HEK293T (cell line): ENCODE measurements at regions not wholly inside any gene's neighbourhood (a gene's known extent, or its start where the extent isn't known, plus 50 kb on each side); places are given as distances from the start of the nearest gene placed in this dataset.

Experiments used
- CTCF ChIA-PET: fragments of 350-600 bp; formaldehyde crosslinking; extraction: SDS; loops from one replicate; lab custom pipeline; 2021; ENCODE audit warnings: antibody characterized with exemption, inconsistent platforms; lab: Yijun Ruan, JAX
- POLR2A ChIA-PET: fragments of 350-600 bp; formaldehyde crosslinking; extraction: SDS; loops from one replicate; lab custom pipeline; 2020; ENCODE audit warnings: antibody characterized with exemption, inconsistent platforms; lab: Yijun Ruan, JAX
- DNase-seq: peaks from one replicate; pipeline ENCODE4 v3.0.0; 2012; ENCODE audit warnings: mixed read lengths; ENCODE audit errors: extremely low spot score
- ARNT ChIP-seq: fragments of 450-650 bp; IDR thresholded peaks from 2 replicates; pipeline ENCODE4 v1.6.1; 2017; ENCODE audit warnings: mild to moderate bottlenecking
- BHLHE40 ChIP-seq: fragments of 450-650 bp; IDR thresholded peaks from 2 replicates; pipeline ENCODE4 v1.6.1; 2016; ENCODE audit warnings: mild to moderate bottlenecking, moderate library complexity, borderline replicate concordance
- CTBP1 ChIP-seq: fragments of 450-650 bp; IDR thresholded peaks from 2 replicates; pipeline ENCODE4 v1.6.1; 2016; ENCODE audit warnings: borderline replicate concordance
- ELF4 ChIP-seq: fragments of 450-650 bp; IDR thresholded peaks from 2 replicates; pipeline ENCODE4 v1.6.1; 2017; ENCODE audit warnings: antibody characterized with exemption
- FOXA1 ChIP-seq: fragments of 450-650 bp; IDR thresholded peaks from 2 replicates; pipeline ENCODE4 v1.6.1; 2016; ENCODE audit warnings: mild to moderate bottlenecking
- FOXK2 ChIP-seq: fragments of 450-650 bp; IDR thresholded peaks from 2 replicates; pipeline ENCODE4 v1.6.1; 2016; ENCODE audit warnings: mild to moderate bottlenecking
- FOXM1 ChIP-seq: fragments of 450-650 bp; IDR thresholded peaks from 2 replicates; pipeline ENCODE4 v1.6.1; 2017; ENCODE audit warnings: mild to moderate bottlenecking, borderline replicate concordance
- HDGF ChIP-seq: fragments of 450-650 bp; IDR thresholded peaks from 2 replicates; pipeline ENCODE4 v1.6.1; 2017; ENCODE audit warnings: antibody characterized with exemption, borderline replicate concordance
- L3MBTL2 ChIP-seq: fragments of 450-650 bp; conservative IDR thresholded peaks from 2 replicates; pipeline ENCODE4 v1.6.1; 2016; ENCODE audit warnings: mild to moderate bottlenecking
- LEF1 ChIP-seq: fragments of 450-650 bp; IDR thresholded peaks from 2 replicates; pipeline ENCODE4 v1.6.1; 2017; ENCODE audit warnings: mild to moderate bottlenecking, borderline replicate concordance
- NFRKB ChIP-seq: fragments of 450-650 bp; IDR thresholded peaks from 2 replicates; pipeline ENCODE4 v1.6.1; 2016; ENCODE audit warnings: mild to moderate bottlenecking, moderate library complexity
- SP1 ChIP-seq: fragments of 450-650 bp; IDR thresholded peaks from 2 replicates; pipeline ENCODE4 v1.6.1; 2017
- SUZ12 ChIP-seq: fragments of 450-650 bp; IDR thresholded peaks from 2 replicates; pipeline ENCODE4 v1.6.1; 2016; ENCODE audit warnings: mild to moderate bottlenecking
- TARDBP ChIP-seq: fragments of 450-650 bp; IDR thresholded peaks from 2 replicates; pipeline ENCODE4 v1.6.1; 2016
- ZNF384 ChIP-seq: fragments of 450-650 bp; IDR thresholded peaks from 2 replicates; pipeline ENCODE4 v1.6.1; 2016
- TF ChIP-seq, protein P1 (sequence below): fragments of 450-650 bp; IDR thresholded peaks from 2 replicates; pipeline ENCODE4 v1.6.1; 2016

DNA sequence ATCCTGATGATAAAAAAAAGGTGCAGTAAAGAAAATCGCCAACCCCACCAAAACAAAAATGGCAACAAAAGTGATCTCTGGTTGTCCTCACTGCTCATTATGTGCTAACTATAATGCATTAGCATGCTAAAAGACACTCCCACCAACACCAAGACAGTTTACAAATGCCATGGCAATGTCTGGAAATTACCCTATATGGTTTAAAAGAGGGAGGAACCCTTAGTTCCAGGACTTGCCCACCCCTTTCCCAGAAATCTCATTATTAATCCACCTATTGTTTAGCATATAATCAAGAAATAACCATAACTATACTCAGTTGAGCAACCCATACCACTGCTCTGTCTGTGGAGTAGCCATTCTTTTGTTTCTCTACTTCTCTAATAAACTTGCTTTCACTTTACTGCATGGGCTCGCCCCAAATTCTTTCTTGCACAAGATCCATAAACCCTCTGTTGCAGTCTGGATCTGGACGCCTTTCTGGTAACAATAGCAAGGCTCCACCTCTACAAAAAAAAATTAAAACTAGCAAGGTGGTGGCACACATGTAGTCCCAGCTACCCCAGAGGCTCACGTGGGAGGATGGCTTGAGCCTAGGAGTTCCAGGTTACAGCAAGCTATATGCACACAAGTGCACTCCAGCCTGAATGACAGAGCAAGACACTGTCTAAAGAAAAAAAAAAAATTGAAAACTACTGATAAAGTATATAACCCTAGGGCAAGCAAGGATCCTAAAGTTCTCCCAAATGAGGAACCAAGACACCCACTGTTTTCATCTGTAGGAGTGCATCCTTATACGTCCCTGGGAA, 278.8 kb upstream of the JARID2 start:
- ChIA-PET CTCF (no interaction called here), POLR2A (no interaction called here)
- TF ChIP-seq FOXM1 (no peak), ARNT (no peak), FOXK2 (no peak), BHLHE40 (no peak), NFRKB (no peak), SP1 (no peak), ELF4 (no peak), LEF1 (no peak), FOXA1 (no peak)
- TF ChIP-seq, protein P1, sequence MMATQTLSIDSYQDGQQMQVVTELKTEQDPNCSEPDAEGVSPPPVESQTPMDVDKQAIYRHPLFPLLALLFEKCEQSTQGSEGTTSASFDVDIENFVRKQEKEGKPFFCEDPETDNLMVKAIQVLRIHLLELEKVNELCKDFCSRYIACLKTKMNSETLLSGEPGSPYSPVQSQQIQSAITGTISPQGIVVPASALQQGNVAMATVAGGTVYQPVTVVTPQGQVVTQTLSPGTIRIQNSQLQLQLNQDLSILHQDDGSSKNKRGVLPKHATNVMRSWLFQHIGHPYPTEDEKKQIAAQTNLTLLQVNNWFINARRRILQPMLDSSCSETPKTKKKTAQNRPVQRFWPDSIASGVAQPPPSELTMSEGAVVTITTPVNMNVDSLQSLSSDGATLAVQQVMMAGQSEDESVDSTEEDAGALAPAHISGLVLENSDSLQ: no peak

DNA sequence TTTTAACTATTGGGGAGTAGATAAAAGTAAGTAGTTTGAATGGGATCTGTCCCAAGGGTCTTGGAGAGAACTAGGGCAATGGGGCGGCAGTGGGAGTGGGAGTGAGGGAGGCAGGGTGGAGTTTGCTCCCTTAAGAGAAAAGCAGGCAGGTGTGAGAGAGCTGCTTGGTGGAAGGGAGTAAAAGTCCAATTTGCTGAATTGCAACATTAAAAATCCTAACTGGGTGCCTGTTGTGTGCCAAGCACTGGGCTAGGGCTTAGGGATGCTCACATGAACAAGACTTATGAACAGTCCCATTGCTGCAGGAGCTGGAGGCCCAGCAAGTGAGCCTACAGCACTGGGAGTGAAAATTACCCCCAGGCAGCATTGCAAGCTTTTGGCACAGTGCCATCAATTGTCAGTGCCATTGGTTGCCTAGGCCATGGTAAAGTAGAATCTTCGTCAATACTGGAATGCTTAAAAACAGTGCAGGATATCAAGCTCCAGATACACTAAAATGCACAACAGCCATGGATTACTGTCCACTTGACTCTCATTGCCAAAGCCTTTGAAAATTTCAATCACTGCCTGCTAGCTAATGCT, 277.7 kb upstream of the JARID2 start:
- no peak for TF ChIP-seq HDGF
- TF ChIP-seq ARNT: no peak
- TF ChIP-seq L3MBTL2: no peak
- TF ChIP-seq SUZ12: no peak
- TF ChIP-seq, protein P1: no peak
- ChIA-PET CTCF (interaction anchor here (0.5 kb wide), 1 partner anchor 321 kb away, joined by 3 read pairs; no protein-coding TSS in a partner anchor), POLR2A (no interaction called here)
- no peak for DNase-seq

More for the DNA sequence above, 278.8 kb upstream of the JARID2 start:
- no peak for DNase-seq

DNA sequence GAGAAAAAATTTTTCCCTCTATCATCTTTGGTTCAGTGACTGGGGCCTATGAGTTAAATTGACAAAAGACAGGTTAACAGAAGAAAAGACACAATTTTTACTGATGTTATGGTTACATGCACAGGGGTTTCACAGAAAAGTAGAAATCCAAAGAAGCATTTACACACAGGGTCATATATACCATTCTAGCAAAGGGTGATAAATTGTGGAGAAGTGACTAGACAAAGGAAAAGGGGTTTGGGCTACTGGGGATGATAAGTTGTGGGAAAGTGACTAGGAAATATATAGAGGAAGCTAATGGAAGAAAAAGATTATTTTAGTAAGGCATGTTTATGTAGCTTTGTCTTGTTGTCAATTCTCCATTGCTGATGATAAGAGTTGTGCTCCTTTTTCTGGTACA, 276.7 kb upstream of the JARID2 start:
- CTCF ChIA-PET: no interaction called here
- POLR2A ChIA-PET: no interaction called here
- DNase-seq: no peak
- TF ChIP-seq L3MBTL2 (no peak), HDGF (no peak), ZNF384 (no peak), SP1 (no peak), TARDBP (no peak), FOXM1 (no peak), NFRKB (no peak), FOXA1 (no peak), SUZ12 (no peak)
- TF ChIP-seq, protein P1: no peak

DNA sequence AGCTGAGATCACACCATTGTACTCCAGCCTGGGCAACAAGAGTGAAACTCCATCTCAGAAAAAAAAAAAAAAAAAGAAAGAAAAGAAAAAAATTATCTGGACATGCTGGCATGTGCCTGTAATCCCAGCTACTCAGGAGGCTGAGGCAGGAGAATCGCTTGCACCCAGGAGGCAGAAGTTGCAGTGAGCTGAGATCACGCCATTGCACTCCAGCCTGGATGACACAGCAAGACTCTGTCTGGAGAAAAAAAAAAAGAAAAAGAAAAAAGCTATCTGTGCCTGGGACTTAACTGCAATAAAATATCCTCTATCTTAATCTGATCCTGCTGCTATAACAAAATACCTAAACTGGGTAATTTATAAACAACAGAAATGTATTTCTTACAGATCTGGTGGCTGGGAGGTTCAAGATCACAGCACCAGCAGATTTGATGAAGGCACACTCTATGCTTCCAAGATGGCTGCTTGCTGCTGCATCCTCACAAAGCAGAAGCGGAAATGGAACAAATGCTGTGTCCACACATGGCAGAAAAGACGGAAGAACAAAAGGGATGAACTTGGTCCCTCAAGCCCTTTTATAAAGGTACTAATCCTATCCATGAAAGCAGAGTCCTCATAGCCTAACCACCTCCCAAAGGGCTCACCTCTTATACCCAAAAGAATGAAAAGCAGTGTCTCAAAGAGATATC, 273.3 kb upstream of the JARID2 start:
- ChIA-PET POLR2A (no interaction called here), CTCF (no interaction called here)
- no peak for TF ChIP-seq SP1
- no peak for TF ChIP-seq BHLHE40
- no peak for TF ChIP-seq CTBP1
- TF ChIP-seq ZNF384: no peak
- TF ChIP-seq FOXA1: no peak
- no peak for TF ChIP-seq ELF4
- TF ChIP-seq LEF1: no peak
- no peak for TF ChIP-seq SUZ12
- TF ChIP-seq FOXM1: no peak
- TF ChIP-seq ARNT: no peak
- TF ChIP-seq, protein P1: no peak
- TF ChIP-seq NFRKB: no peak
- TF ChIP-seq L3MBTL2: no peak
- no peak for TF ChIP-seq FOXK2
- no peak for TF ChIP-seq HDGF
- no peak for TF ChIP-seq TARDBP
- no peak for DNase-seq

DNA sequence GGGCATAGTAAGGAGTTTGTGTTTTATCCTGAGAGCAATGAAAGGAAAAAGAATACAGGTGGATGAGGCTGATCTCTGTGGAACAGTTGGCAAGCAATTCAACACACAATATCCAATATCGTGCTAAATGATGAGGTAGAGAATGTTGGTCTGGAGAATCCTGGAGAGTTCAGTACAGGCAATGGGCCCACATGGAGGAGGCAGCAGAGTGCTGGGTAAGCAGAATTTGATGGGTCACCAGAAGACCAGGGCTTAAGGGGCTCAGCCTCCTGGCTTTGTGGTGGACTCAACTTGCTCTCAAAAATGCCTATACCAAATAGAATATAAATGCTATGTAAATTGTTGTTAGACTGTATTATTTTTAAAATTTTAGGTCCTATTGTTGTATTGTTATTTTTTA, 271.5 kb upstream of the JARID2 start:
- DNase-seq: no peak
- CTCF ChIA-PET: no interaction called here
- POLR2A ChIA-PET: no interaction called here
- TF ChIP-seq NFRKB (no peak), HDGF (no peak), FOXK2 (no peak), ELF4 (no peak), LEF1 (no peak), CTBP1 (no peak)
- TF ChIP-seq, protein P1: no peak
